Loucy (cell line): ENCODE measurements at regions not wholly inside any gene's neighbourhood (a gene's known extent, or its start where the extent isn't known, plus 50 kb on each side); places are given as distances from the start of the nearest gene placed in this dataset.

ENCODE experiments used
- CTCF ChIP-seq: fragments of 200-600 bp; sonication (generic); conservative IDR thresholded peaks from 2 replicates; pipeline ENCODE4 v1.5.1; 2014; ENCODE audit warnings: mild to moderate bottlenecking, antibody characterized with exemption, low read length
- EZH2phosphoT487 ChIP-seq: fragments of 200-600 bp; IDR thresholded peaks from 2 replicates; pipeline ENCODE4 v1.6.1; 2018; ENCODE audit warnings: antibody characterized with exemption, mild to moderate bottlenecking, moderate library complexity, borderline replicate concordance

GRCh38 chr1:115233598-115233997 is 104.5 kb downstream of the NGF start:
- TF ChIP-seq CTCF (no peak), EZH2phosphoT487 (no peak)
